ENCODE measurements at regions not wholly inside any gene's neighbourhood (a gene's known extent, or its start where the extent isn't known, plus 50 kb on each side); places are given as distances from the start of the nearest gene placed in this dataset.

DNA sequence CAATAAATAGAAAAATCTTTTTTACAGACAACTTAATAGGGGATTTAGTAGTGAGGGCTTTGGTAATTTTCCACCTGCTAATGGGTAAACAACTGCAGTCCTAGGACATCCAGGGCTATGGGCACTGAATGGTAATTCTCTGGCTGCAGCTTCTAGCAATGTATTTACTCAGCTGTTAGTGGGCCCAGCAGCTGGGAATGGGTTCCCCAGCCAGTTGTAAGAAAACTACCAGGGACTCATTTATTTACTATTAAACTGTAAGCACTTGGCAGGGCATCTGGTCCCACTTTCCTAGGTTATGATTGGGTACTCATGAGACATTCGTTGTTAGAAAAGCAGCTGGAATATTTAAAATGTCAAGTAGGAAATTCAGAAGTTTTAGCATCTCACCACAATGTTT, 363.8 kb upstream of the TRIB2 start:
- TF ChIP-seq, protein P1, sequence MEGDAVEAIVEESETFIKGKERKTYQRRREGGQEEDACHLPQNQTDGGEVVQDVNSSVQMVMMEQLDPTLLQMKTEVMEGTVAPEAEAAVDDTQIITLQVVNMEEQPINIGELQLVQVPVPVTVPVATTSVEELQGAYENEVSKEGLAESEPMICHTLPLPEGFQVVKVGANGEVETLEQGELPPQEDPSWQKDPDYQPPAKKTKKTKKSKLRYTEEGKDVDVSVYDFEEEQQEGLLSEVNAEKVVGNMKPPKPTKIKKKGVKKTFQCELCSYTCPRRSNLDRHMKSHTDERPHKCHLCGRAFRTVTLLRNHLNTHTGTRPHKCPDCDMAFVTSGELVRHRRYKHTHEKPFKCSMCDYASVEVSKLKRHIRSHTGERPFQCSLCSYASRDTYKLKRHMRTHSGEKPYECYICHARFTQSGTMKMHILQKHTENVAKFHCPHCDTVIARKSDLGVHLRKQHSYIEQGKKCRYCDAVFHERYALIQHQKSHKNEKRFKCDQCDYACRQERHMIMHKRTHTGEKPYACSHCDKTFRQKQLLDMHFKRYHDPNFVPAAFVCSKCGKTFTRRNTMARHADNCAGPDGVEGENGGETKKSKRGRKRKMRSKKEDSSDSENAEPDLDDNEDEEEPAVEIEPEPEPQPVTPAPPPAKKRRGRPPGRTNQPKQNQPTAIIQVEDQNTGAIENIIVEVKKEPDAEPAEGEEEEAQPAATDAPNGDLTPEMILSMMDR (conservative IDR thresholded peaks at IDR 0.05): no peak
- TF ChIP-seq EZH2 (IDR thresholded peaks at IDR 0.05; ENCODE audit: low read depth): no peak
- no peaks in the 10 kb centered on the region for H3K4me1 ChIP-seq (replicated peaks; ENCODE audit: insufficient read depth)
- no peaks in the 10 kb centered on the region for H3K79me2 ChIP-seq (ENCODE audit: low read depth)
- POLR2A ChIA-PET (ENCODE audit: unreplicated experiment): no interaction called here
- no TSS peak for BruUV-seq (replicated peaks)
- H4K20me1 ChIP-seq (ENCODE audit: insufficient read depth): no peaks in the 10 kb centered on the region
- H3K4me3 ChIP-seq: no peak overlapping the region
- CTCF ChIA-PET: no interaction called here
- H3K27ac ChIP-seq: no peak overlapping the region
- no peak overlapping the region for H2AFZ ChIP-seq
- intact Hi-C loops (cut with micrococcal nuclease; ENCODE audit: unreplicated experiment): no loop called here
- H3K4me2 ChIP-seq: no peak overlapping the region
- no peaks in the 10 kb centered on the region for H3K36me3 ChIP-seq (ENCODE audit: low read depth)
- DNase-seq: no peak
- no peaks in the 10 kb centered on the region for H3K27me3 ChIP-seq (ENCODE audit: insufficient read depth, low read depth)
- no peaks in the 10 kb centered on the region for H3F3A ChIP-seq (ENCODE audit: insufficient read depth, low read depth)
- no peaks in the 10 kb centered on the region for H3K9me2 ChIP-seq (ENCODE audit: insufficient read depth)
- H3K9me3 ChIP-seq (ENCODE audit: insufficient read depth, low read depth): no peaks in the 10 kb centered on the region; the same call in none of the 2 replicates

DNA sequence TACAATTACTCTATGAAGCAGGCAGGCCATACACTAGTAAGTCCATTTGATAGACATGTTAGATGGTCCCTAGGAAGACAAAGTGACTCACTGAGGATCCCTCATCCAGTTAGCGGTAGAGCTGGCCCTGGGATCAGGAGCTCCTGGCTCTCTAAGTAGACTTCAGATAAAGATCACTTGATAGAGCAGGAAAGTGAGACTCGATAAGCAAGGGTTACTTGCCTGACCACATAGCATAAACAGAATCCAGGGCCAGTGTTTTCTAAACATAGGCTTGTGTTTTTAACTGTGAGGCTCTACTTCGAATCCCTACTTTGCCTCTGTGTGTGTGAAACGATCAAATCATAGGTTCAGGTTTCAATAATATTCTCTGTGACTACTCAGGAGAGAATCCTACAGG, 355.2 kb upstream of the TRIB2 start:
- no TSS peak for BruUV-seq (replicated peaks)
- CTCF ChIA-PET: no interaction called here
- Histone ChIP-seq H3K27me3 (ENCODE audit: insufficient read depth, low read depth) (no peaks in the 10 kb centered on the region), H3K4me3 (no peak overlapping the region), H4K20me1 (ENCODE audit: insufficient read depth) (no peaks in the 10 kb centered on the region), H3K9me2 (ENCODE audit: insufficient read depth) (no peaks in the 10 kb centered on the region), H2AFZ (no peak overlapping the region), H3K79me2 (ENCODE audit: low read depth) (no peaks in the 10 kb centered on the region), H3F3A (ENCODE audit: insufficient read depth, low read depth) (no peaks in the 10 kb centered on the region), H3K36me3 (ENCODE audit: low read depth) (no peaks in the 10 kb centered on the region), H3K9me3 (ENCODE audit: insufficient read depth, low read depth) (no peaks in the 10 kb centered on the region), H3K4me2 (no peak overlapping the region), H3K4me1 (replicated peaks; ENCODE audit: insufficient read depth) (no peaks in the 10 kb centered on the region), H3K27ac (no peak overlapping the region)
- intact Hi-C loops (cut with micrococcal nuclease; ENCODE audit: unreplicated experiment): no loop called here
- TF ChIP-seq EZH2 (IDR thresholded peaks at IDR 0.05; ENCODE audit: low read depth): no peak
- TF ChIP-seq, protein P1 (conservative IDR thresholded peaks at IDR 0.05): no peak
- POLR2A ChIA-PET (ENCODE audit: unreplicated experiment): interaction anchor here (0.6 kb wide), 1 partner anchor 80 kb away, joined by 3 read pairs; no protein-coding TSS in a partner anchor
- no peak for DNase-seq

DNA sequence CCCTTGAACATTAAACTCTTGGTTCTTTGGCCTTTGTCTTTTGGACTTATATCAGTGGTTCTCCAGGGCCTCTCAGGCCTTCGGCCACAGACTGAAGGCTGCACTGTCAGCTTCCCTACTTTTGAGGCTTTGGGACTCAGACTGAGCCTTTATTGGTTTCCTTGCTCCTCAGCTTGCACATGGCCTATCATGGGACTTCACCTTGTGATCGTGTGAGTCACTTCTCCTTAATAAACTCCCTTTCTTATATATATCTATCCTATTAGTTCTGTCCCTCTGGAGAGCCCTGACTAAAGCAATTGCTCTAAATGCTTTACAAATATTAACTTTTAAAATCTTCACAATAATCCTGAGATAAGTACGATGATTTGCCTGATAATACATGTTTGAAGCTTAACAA, 353.6 kb upstream of the TRIB2 start:
- H3K27me3 ChIP-seq (ENCODE audit: insufficient read depth, low read depth): no peaks in the 10 kb centered on the region
- H2AFZ ChIP-seq: no peak overlapping the region
- BruUV-seq (replicated peaks): no TSS peak
- H3K4me1 ChIP-seq (replicated peaks; ENCODE audit: insufficient read depth): no peaks in the 10 kb centered on the region
- ChIA-PET POLR2A (ENCODE audit: unreplicated experiment) (no interaction called here), CTCF (no interaction called here)
- H3K36me3 ChIP-seq (ENCODE audit: low read depth): no peaks in the 10 kb centered on the region
- no peaks in the 10 kb centered on the region for H3K9me2 ChIP-seq (ENCODE audit: insufficient read depth)
- H3K27ac ChIP-seq: no peak overlapping the region
- H3K79me2 ChIP-seq (ENCODE audit: low read depth): no peaks in the 10 kb centered on the region
- H3K4me3 ChIP-seq: no peak overlapping the region
- no peaks in the 10 kb centered on the region for H3F3A ChIP-seq (ENCODE audit: insufficient read depth, low read depth)
- H3K4me2 ChIP-seq: no peak overlapping the region
- H4K20me1 ChIP-seq (ENCODE audit: insufficient read depth): no peaks in the 10 kb centered on the region
- intact Hi-C loops (cut with micrococcal nuclease; ENCODE audit: unreplicated experiment): no loop called here
- no peak for TF ChIP-seq EZH2 (IDR thresholded peaks at IDR 0.05; ENCODE audit: low read depth)
- TF ChIP-seq, protein P1 (conservative IDR thresholded peaks at IDR 0.05): no peak
- DNase-seq: no peak
- no peaks in the 10 kb centered on the region for H3K9me3 ChIP-seq (ENCODE audit: insufficient read depth, low read depth)
